ENCODE measurements at regions not wholly inside any gene's neighbourhood (a gene's known extent, or its start where the extent isn't known, plus 50 kb on each side); places are given as distances from the start of the nearest gene placed in this dataset.

- TF ChIP-seq POLR2AphosphoS5 (IDR thresholded peaks at IDR 0.05; ENCODE audit: low read depth, low read length): no peak
- TF ChIP-seq SIN3A (IDR thresholded peaks at IDR 0.05; ENCODE audit: borderline replicate concordance, insufficient read depth, low read length): no peak
- no peak for TF ChIP-seq REST (IDR thresholded peaks at IDR 0.05; ENCODE audit: insufficient read depth in 1 of 2, low read depth in 2 of 2, low read length in 2 of 2)
Measured at GRCh38 chr18:51999351-51999750, 340.6 kb upstream of the DCC start.

All from PFSK-1 (cell line).